Mesenchymal stem cell (in vitro differentiated cells and primary cell): ENCODE measurements at regions not wholly inside any gene's neighbourhood (a gene's known extent, or its start where the extent isn't known, plus 50 kb on each side); places are given as distances from the start of the nearest gene placed in this dataset.

Experiments
- DNase-seq: peaks from one replicate; pipeline ENCODE4 v3.0.0-alpha.2; 2013
- H2AFZ ChIP-seq: one replicate; pipeline ENCODE4 v1.6.1; 2013; ENCODE audit warnings: low read depth, mild to moderate bottlenecking, control low read depth, inconsistent platforms, low read length, moderate library complexity
- H2AK5ac ChIP-seq: 2 replicates; pipeline ENCODE4 v1.6.1; 2013; ENCODE audit warnings: low read length, moderate library complexity, mild to moderate bottlenecking, inconsistent platforms; ENCODE audit not compliant: severe bottlenecking
- H2BK120ac ChIP-seq: one replicate; pipeline ENCODE4 v1.6.1; 2013; ENCODE audit warnings: low read depth, mild to moderate bottlenecking, inconsistent platforms, low read length, moderate library complexity
- H2BK12ac ChIP-seq, 2 experiments: one replicate each; pipeline ENCODE4 v1.6.1; 2013; ENCODE audit warnings: inconsistent platforms in 2 of 2, low read length in 2 of 2, mild to moderate bottlenecking in 2 of 2, moderate library complexity in 2 of 2, control low read depth in 1 of 2
- H2BK15ac ChIP-seq: one replicate; pipeline ENCODE4 v1.6.1; 2013; ENCODE audit warnings: mild to moderate bottlenecking, low read depth, inconsistent platforms; ENCODE audit not compliant: poor library complexity, severe bottlenecking
- H2BK5ac ChIP-seq: 2 replicates; pipeline ENCODE4 v1.6.1; 2013; ENCODE audit warnings: low read depth, mild to moderate bottlenecking, low read length, control low read depth, inconsistent platforms; ENCODE audit not compliant: poor library complexity, severe bottlenecking
- H3K14ac ChIP-seq, 2 experiments: one replicate each; pipeline ENCODE4 v1.6.1; 2013; ENCODE audit warnings: inconsistent platforms in 2 of 2, low read length in 2 of 2, control low read depth in 1 of 2, mild to moderate bottlenecking in 1 of 2, moderate library complexity in 1 of 2
- H3K18ac ChIP-seq, 2 experiments: one replicate each; pipeline ENCODE4 v1.6.1; 2013; ENCODE audit warnings: inconsistent platforms in 2 of 2, low read length in 2 of 2, control low read depth in 1 of 2, low read depth in 1 of 2, mild to moderate bottlenecking in 1 of 2
- H3K23ac ChIP-seq, 2 experiments: one replicate each; pipeline ENCODE4 v1.6.1; 2013; ENCODE audit warnings: inconsistent platforms in 2 of 2, low read length in 2 of 2, mild to moderate bottlenecking in 2 of 2, moderate library complexity in 2 of 2, control low read depth in 1 of 2
- H3K27ac ChIP-seq: 2 replicates; pipeline ENCODE4 v1.5.1; 2013; ENCODE audit warnings: mild to moderate bottlenecking, moderate library complexity, low read length, control low read depth, inconsistent platforms; ENCODE audit not compliant: poor library complexity, severe bottlenecking
- H3K27me3 ChIP-seq, 2 experiments: 2 replicates each; pipeline versions ENCODE4 v1.6.1 to v1.7.0; 2013; ENCODE audit warnings: low read length in 2 of 2, mild to moderate bottlenecking in 2 of 2, moderate library complexity in 2 of 2, control low read depth in 1 of 2, inconsistent platforms in 1 of 2; ENCODE audit not compliant: control insufficient read depth in 1 of 2, insufficient read depth in 1 of 2
- H3K36me3 ChIP-seq, 2 experiments: 2 replicates each; pipeline versions ENCODE4 v1.6.1 to v1.7.0; 2013; ENCODE audit warnings: low read length in 2 of 2, control low read depth in 1 of 2, inconsistent platforms in 1 of 2, low read depth in 1 of 2, mild to moderate bottlenecking in 1 of 2; ENCODE audit not compliant: insufficient read depth in 2 of 2, control insufficient read depth in 1 of 2
- H3K4ac ChIP-seq, 2 experiments: one replicate each; pipeline ENCODE4 v1.6.1; 2013; ENCODE audit warnings: inconsistent platforms in 2 of 2, low read length in 2 of 2, mild to moderate bottlenecking in 2 of 2, moderate library complexity in 2 of 2, control low read depth in 1 of 2, low read depth in 1 of 2
- H3K4me1 ChIP-seq: 2 replicates; pipeline ENCODE4 v1.6.1; 2013; ENCODE audit warnings: low read depth, low read length, control low read depth; ENCODE audit not compliant: control insufficient read depth, insufficient read depth
- H3K4me2 ChIP-seq: 2 replicates; pipeline ENCODE4 v1.6.1; 2013; ENCODE audit warnings: low read length, mild to moderate bottlenecking, inconsistent platforms; ENCODE audit not compliant: poor library complexity, severe bottlenecking
- H3K4me3 ChIP-seq, 2 experiments: 2 replicates each; pipeline versions ENCODE4 v1.5.1 to v1.7.0; 2013; ENCODE audit warnings: low read length in 2 of 2, mild to moderate bottlenecking in 2 of 2, control low read depth in 1 of 2, low read depth in 1 of 2; ENCODE audit not compliant: insufficient read depth in 1 of 2
- H3K79me1 ChIP-seq: replicated peaks from 2 replicates; pipeline ENCODE4 v1.6.1; 2013; ENCODE audit warnings: mild to moderate bottlenecking, control low read depth, low read length, inconsistent platforms; ENCODE audit not compliant: poor library complexity, severe bottlenecking
- H3K9ac ChIP-seq: 2 replicates; pipeline ENCODE4 v1.7.0; 2013; ENCODE audit warnings: mild to moderate bottlenecking, low read length, moderate library complexity
- H3K9me3 ChIP-seq: 2 replicates; pipeline ENCODE4 v1.7.0; 2013; ENCODE audit warnings: mild to moderate bottlenecking, low read length; ENCODE audit not compliant: control insufficient read depth
- H4K8ac ChIP-seq: one replicate; pipeline ENCODE4 v1.6.1; 2013; ENCODE audit warnings: inconsistent platforms, mild to moderate bottlenecking, low read length, moderate library complexity
- H4K91ac ChIP-seq: one replicate; pipeline ENCODE4 v1.6.1; 2013; ENCODE audit warnings: mild to moderate bottlenecking, low read length, inconsistent platforms
- WGBS: methylation state at CpG from one replicate; pipeline ENCODE4 v1.1.7; 2013; ENCODE audit warnings: mixed read lengths; 5-methylcytosine and 5-hydroxymethylcytosine counted together

- Histone ChIP-seq H3K14ac (no peak overlapping the region), H3K4me1 (peaks cover 1% of the 10 kb centered on the region), H3K23ac (no peak overlapping the region), H3K27ac (no peak overlapping the region), H2BK120ac (no peak overlapping the region), H2AFZ (no peak overlapping the region), H4K8ac (no peak overlapping the region), H3K36me3 (no peaks in the 10 kb centered on the region), H3K9ac (no peak overlapping the region), H2AK5ac (no peak overlapping the region), H2BK12ac (no peak overlapping the region), H3K27me3 (peaks cover 5 to 33% of the 10 kb centered on the region in 2 experiments), H3K4me2 (no peak overlapping the region), H3K4ac (no peak overlapping the region), H3K9me3 (no peaks in the 10 kb centered on the region), H3K79me1 (no peaks in the 10 kb centered on the region), H4K91ac (no peak overlapping the region), H3K4me3 (no peak overlapping the region), H3K18ac (no peak overlapping the region), H2BK15ac (no peak overlapping the region), H2BK5ac (no peak overlapping the region)
- DNase-seq = no peak
- 87% methylated on average over 6 of the region's 6 CpGs for WGBS
Observed at GRCh38 chr20:24825591-24825990, 123.5 kb upstream of the CST7 start.

DNA sequence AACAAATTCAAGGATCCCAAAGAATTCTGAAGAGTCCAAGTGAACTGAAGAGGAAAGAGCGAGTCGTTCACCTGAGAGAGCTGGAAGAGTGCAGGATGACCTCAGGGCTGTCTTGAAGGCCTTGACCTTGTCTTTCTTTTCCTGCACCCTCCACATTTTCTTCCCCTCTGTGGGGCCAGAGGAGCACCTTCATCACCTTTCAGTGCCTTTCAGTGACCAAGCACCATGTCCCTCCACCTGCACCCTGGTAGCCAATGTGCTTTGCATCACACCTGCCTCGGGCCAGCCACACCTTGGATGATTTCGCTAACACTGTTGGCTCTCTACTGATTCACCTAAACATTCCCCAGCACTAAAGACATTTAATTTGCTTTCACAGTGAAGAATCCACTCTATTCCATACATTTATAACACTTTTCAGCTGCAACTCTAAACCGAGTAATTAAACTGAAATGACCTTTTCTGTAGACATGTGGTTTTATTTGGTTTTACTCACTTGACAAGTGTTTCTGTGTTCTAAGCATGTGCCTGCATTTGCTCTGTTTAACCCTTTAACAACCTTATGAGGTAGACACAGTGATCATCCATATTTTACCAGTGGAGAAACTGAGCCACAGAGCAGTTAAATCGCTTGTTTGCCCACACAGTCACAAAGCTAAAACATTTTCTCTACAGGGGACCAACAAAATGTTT, 121.3 kb upstream of the CST7 start:
- H4K8ac ChIP-seq = no peak overlapping the region
- no peak for DNase-seq
- no peaks in the 10 kb centered on the region for H3K36me3 ChIP-seq
- H3K4me1 ChIP-seq = peaks cover 1% of the 10 kb centered on the region
- H2BK120ac ChIP-seq = no peak overlapping the region
- peaks cover 5 to 31% of the 10 kb centered on the region in 2 experiments for H3K27me3 ChIP-seq
- H2BK12ac ChIP-seq = no peak overlapping the region
- H3K27ac ChIP-seq = no peak overlapping the region
- no peak overlapping the region for H2AFZ ChIP-seq
- H3K9ac ChIP-seq = no peak overlapping the region
- WGBS = 96% methylated on average over 4 of the region's 6 CpGs
- H4K91ac ChIP-seq = no peak overlapping the region
- H3K14ac ChIP-seq = no peak overlapping the region
- H3K79me1 ChIP-seq = no peaks in the 10 kb centered on the region
- H2BK15ac ChIP-seq = no peak overlapping the region
- no peak overlapping the region for H3K23ac ChIP-seq
- no peak overlapping the region for H2AK5ac ChIP-seq
- H3K18ac ChIP-seq = no peak overlapping the region
- H3K4ac ChIP-seq = no peak overlapping the region
- peaks cover 7% of the 10 kb centered on the region for H3K9me3 ChIP-seq
- H3K4me3 ChIP-seq = no peak overlapping the region
- no peak overlapping the region for H3K4me2 ChIP-seq
- no peak overlapping the region for H2BK5ac ChIP-seq

- Histone ChIP-seq H3K4me2 (no peak overlapping the region), H3K14ac (no peak overlapping the region), H3K4me3 (no peak overlapping the region), H4K91ac (no peak overlapping the region), H3K36me3 (no peaks in the 10 kb centered on the region), H3K9ac (no peak overlapping the region), H3K27me3 (peaks cover 5 to 33% of the 10 kb centered on the region in 2 experiments), H3K4me1 (peaks cover 1% of the 10 kb centered on the region), H2BK12ac (no peak overlapping the region), H2BK120ac (no peak overlapping the region), H4K8ac (no peak overlapping the region), H2BK5ac (no peak overlapping the region), H3K18ac (no peak overlapping the region), H2AFZ (no peak overlapping the region), H2BK15ac (no peak overlapping the region), H3K79me1 (no peaks in the 10 kb centered on the region), H3K27ac (no peak overlapping the region), H3K23ac (no peak overlapping the region), H3K9me3 (peaks cover 7% of the 10 kb centered on the region), H2AK5ac (no peak overlapping the region), H3K4ac (no peak overlapping the region)
- WGBS = 87% methylated on average over 8 of the region's 8 CpGs
- DNase-seq = no peak
Observed at GRCh38 chr20:24828992-24829648, 119.9 kb upstream of the CST7 start.

- Histone ChIP-seq H3K18ac (no peak overlapping the region), H3K4me2 (no peak overlapping the region), H3K23ac (no peak overlapping the region), H3K4me1 (peaks cover 1% of the 10 kb centered on the region), H3K9ac (no peak overlapping the region), H3K79me1 (no peaks in the 10 kb centered on the region), H2BK12ac (no peak overlapping the region), H3K4me3 (no peak overlapping the region), H4K91ac (no peak overlapping the region), H4K8ac (no peak overlapping the region), H3K9me3 (peaks cover 7% of the 10 kb centered on the region), H3K27ac (no peak overlapping the region), H2AFZ (no peak overlapping the region), H3K27me3 (peaks cover 3 to 33% of the 10 kb centered on the region in 2 experiments), H3K4ac (no peak overlapping the region), H3K14ac (no peak overlapping the region), H3K36me3 (no peaks in the 10 kb centered on the region), H2BK5ac (no peak overlapping the region), H2AK5ac (no peak overlapping the region), H2BK120ac (no peak overlapping the region), H2BK15ac (no peak overlapping the region)
- WGBS = 82% methylated on average over 4 of the region's 5 CpGs
- no peak for DNase-seq
Observed at GRCh38 chr20:24829649-24830370, 119.3 kb upstream of the CST7 start.
